OCI-LY7 (cell line): ENCODE measurements at regions not wholly inside any gene's neighbourhood (a gene's known extent, or its start where the extent isn't known, plus 50 kb on each side); places are given as distances from the start of the nearest gene placed in this dataset.

ENCODE experiments used
- BruUV-seq: library from RNA; stranded (reverse); fragments of 400-500 nt; replicated peaks from 2 replicates; lab custom pipeline; 2021; lab: Mats Ljungman, UMichigan
- CTCF ChIA-PET: fragments of 300-600 bp; sonication (Branson Sonifier 250); formaldehyde crosslinking; loops from one replicate; lab custom pipeline; 2022; ENCODE audit warnings: antibody characterized with exemption; ENCODE audit not compliant: unreplicated experiment; lab: Charles Lee
- POLR2A ChIA-PET: fragments of 300-600 bp; sonication (Branson Sonifier 250); formaldehyde crosslinking; loops from one replicate; lab custom pipeline; 2022; ENCODE audit warnings: antibody characterized with exemption; lab: Charles Lee
- DNase-seq: peaks from one replicate; pipeline ENCODE4 v3.0.0-alpha.2; 2015; ENCODE audit warnings: low spot score
- H2AFZ ChIP-seq: fragments of 200-600 bp; sonication (generic), shearing (Covaris generic); 2 replicates; pipeline ENCODE4 v1.6.1; 2014; ENCODE audit warnings: mild to moderate bottlenecking, antibody characterized with exemption, low read length, moderate library complexity
- H3K27ac ChIP-seq: fragments of 200-600 bp; sonication (generic); 2 replicates; pipeline ENCODE4 v1.5.1; 2014; ENCODE audit warnings: mixed run types, low read depth, mild to moderate bottlenecking, moderate library complexity, low read length, inconsistent platforms; ENCODE audit not compliant: poor library complexity, severe bottlenecking
- H3K36me3 ChIP-seq: fragments of 200-600 bp; sonication (generic); 2 replicates; pipeline ENCODE4 v1.6.1; 2014; ENCODE audit warnings: mild to moderate bottlenecking, antibody characterized with exemption, low read length, moderate library complexity, mixed read lengths; ENCODE audit not compliant: insufficient read depth
- H3K4me1 ChIP-seq: fragments of 200-600 bp; sonication (generic); 2 replicates; pipeline ENCODE4 v1.5.1; 2014; ENCODE audit warnings: mild to moderate bottlenecking, low read length; ENCODE audit not compliant: insufficient read depth, poor library complexity, severe bottlenecking
- H3K4me2 ChIP-seq: fragments of 200-600 bp; sonication (generic); 2 replicates; pipeline ENCODE4 v1.6.1; 2014; ENCODE audit warnings: mild to moderate bottlenecking, low read length
- H3K4me3 ChIP-seq: fragments of 200-600 bp; sonication (generic); 2 replicates; pipeline ENCODE4 v1.5.1; 2014; ENCODE audit warnings: mild to moderate bottlenecking, low read depth, low read length; ENCODE audit not compliant: poor library complexity, severe bottlenecking
- H3K79me2 ChIP-seq: fragments of 200-600 bp; sonication (generic); 2 replicates; pipeline ENCODE4 v1.6.1; 2016; ENCODE audit warnings: low read depth, mild to moderate bottlenecking, low read length, moderate library complexity, mixed read lengths; ENCODE audit not compliant: insufficient read depth
- H3K9me2 ChIP-seq: fragments of 200-600 bp; sonication (generic); 2 replicates; pipeline ENCODE4 v1.6.1; 2016; ENCODE audit warnings: mild to moderate bottlenecking, low read length, mixed read lengths; ENCODE audit not compliant: insufficient read depth
- H3K9me3 ChIP-seq: fragments of 200-600 bp; sonication (generic); 2 replicates; pipeline ENCODE4 v1.6.1; 2014; ENCODE audit warnings: mild to moderate bottlenecking, mixed run types, low read length, mixed read lengths
- H4K20me1 ChIP-seq: fragments of 200-600 bp; sonication (generic); 2 replicates; pipeline ENCODE4 v1.6.1; 2014; ENCODE audit warnings: mild to moderate bottlenecking, antibody characterized with exemption, low read length, moderate library complexity, mixed read lengths; ENCODE audit not compliant: insufficient read depth
- EZH2phosphoT487 ChIP-seq: fragments of 200-600 bp; sonication (generic); IDR thresholded peaks from 2 replicates; pipeline ENCODE4 v1.6.1; 2018; ENCODE audit warnings: low read depth, borderline replicate concordance, mild to moderate bottlenecking, mixed run types, antibody characterized with exemption, low read length, moderate library complexity, mixed read lengths
- intact Hi-C: fragments of 100-400 bp; cut with micrococcal nuclease; formaldehyde crosslinking; loops from one replicate; pipeline ENCODE4 v1.10.0; 2022; ENCODE audit not compliant: unreplicated experiment
- TF ChIP-seq, protein P1 (sequence below): fragments of 200-600 bp; sonication (generic); conservative IDR thresholded peaks from 2 replicates; pipeline ENCODE4 v1.5.1; 2014; ENCODE audit warnings: mild to moderate bottlenecking, antibody characterized with exemption, low read length, moderate library complexity, mixed read lengths

DNA sequence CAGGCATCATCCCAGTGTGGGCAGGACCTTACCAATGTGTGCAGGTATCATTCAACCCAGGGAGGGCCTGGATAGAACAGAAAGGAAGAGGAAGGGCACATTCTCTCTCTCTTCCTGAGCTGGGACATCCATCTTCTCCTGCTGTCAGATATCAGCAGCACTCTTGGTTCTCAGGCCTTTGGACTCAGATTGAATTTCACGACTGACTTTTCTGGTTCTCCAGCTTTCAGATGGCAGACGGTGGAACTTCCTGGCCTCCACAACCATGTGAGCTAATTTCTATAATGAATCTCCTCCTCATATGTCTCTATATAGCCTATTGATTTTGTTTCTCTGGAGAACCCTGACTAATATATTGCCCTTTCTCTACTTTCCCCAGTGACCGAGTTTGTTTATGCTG is 77.3 kb downstream of the OLFM4 start:
- BruUV-seq = no TSS peak
- TF ChIP-seq EZH2phosphoT487 = no peak
- TF ChIP-seq, protein P1, sequence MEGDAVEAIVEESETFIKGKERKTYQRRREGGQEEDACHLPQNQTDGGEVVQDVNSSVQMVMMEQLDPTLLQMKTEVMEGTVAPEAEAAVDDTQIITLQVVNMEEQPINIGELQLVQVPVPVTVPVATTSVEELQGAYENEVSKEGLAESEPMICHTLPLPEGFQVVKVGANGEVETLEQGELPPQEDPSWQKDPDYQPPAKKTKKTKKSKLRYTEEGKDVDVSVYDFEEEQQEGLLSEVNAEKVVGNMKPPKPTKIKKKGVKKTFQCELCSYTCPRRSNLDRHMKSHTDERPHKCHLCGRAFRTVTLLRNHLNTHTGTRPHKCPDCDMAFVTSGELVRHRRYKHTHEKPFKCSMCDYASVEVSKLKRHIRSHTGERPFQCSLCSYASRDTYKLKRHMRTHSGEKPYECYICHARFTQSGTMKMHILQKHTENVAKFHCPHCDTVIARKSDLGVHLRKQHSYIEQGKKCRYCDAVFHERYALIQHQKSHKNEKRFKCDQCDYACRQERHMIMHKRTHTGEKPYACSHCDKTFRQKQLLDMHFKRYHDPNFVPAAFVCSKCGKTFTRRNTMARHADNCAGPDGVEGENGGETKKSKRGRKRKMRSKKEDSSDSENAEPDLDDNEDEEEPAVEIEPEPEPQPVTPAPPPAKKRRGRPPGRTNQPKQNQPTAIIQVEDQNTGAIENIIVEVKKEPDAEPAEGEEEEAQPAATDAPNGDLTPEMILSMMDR = no peak
- intact Hi-C loops = no loop called here
- Histone ChIP-seq H4K20me1 (no peaks in the 10 kb centered on the region), H2AFZ (no peak overlapping the region), H3K9me2 (no peaks in the 10 kb centered on the region), H3K4me1 (no peaks in the 10 kb centered on the region), H3K36me3 (no peaks in the 10 kb centered on the region), H3K9me3 (no peaks in the 10 kb centered on the region), H3K27ac (no peak overlapping the region), H3K4me2 (no peak overlapping the region), H3K79me2 (no peaks in the 10 kb centered on the region), H3K4me3 (no peak overlapping the region)
- CTCF ChIA-PET = no interaction called here
- POLR2A ChIA-PET = no interaction called here
- no peak for DNase-seq

DNA sequence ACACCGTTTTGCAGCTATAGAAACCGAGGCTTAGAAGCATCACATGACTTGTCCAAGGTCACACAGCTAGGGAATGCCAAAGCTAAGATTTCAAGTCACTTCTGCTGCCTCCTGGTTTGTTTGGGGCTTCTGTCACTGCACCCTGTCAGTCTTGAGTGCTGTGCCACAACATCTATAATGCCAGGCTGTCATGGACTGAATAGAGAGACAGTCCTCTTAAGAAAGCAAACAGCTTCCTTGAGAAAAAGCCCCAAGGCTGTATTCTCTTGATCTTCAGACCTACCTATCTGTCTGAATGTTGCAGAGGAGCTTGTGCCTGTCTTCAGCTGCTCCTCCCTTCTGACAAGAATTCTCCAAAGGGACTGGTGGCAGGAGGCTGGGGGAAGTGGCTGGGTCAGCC is 81.6 kb downstream of the OLFM4 start:
- no peak overlapping the region for H2AFZ ChIP-seq
- no peak for DNase-seq
- BruUV-seq = no TSS peak

DNA sequence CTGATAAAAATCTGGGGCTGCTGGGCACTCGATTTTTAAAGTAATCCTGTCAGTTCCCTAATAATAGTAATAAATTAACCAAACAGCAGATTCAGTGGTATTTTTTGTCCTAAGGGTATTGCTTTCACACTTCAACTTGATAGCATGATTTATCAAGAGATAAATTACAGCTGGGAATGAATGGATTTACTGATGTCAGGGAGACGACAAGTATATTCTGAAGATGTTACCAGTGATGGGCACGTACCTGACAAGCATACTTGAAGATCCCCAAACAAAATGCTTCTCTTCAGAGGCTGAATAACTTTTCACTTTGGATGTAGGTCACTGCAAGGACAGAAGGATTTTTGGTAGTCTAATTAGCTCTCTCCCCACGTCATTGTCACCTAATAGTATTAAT is 82.0 kb downstream of the OLFM4 start:
- Histone ChIP-seq H3K4me1 (peaks cover 10% of the 10 kb centered on the region), H3K4me2 (no peak overlapping the region), H3K27ac (no peak overlapping the region), H3K36me3 (no peaks in the 10 kb centered on the region), H4K20me1 (no peaks in the 10 kb centered on the region), H3K79me2 (no peaks in the 10 kb centered on the region), H3K9me2 (no peaks in the 10 kb centered on the region), H3K4me3 (no peak overlapping the region), H3K9me3 (no peaks in the 10 kb centered on the region), H2AFZ (no peak overlapping the region)
- no peak for DNase-seq
- POLR2A ChIA-PET = no interaction called here
- no TSS peak for BruUV-seq
- CTCF ChIA-PET = no interaction called here
- TF ChIP-seq, protein P1 = no peak
- TF ChIP-seq EZH2phosphoT487 = no peak
- intact Hi-C loops = no loop called here

More for the DNA sequence above, 81.6 kb downstream of the OLFM4 start:
- TF ChIP-seq EZH2phosphoT487 = no peak
- TF ChIP-seq, protein P1 = no peak
- CTCF ChIA-PET = no interaction called here
- Histone ChIP-seq H3K9me2 (no peaks in the 10 kb centered on the region), H3K4me3 (no peak overlapping the region), H3K4me1 (peaks cover 10% of the 10 kb centered on the region), H4K20me1 (no peaks in the 10 kb centered on the region), H3K9me3 (no peaks in the 10 kb centered on the region), H3K27ac (no peak overlapping the region), H3K4me2 (no peak overlapping the region), H3K79me2 (no peaks in the 10 kb centered on the region), H3K36me3 (no peaks in the 10 kb centered on the region)
- POLR2A ChIA-PET = interaction anchor here (0.8 kb wide), 1 partner anchor 67 kb away, joined by 3 read pairs; no protein-coding TSS in a partner anchor
- intact Hi-C loops = no loop called here
